Vagina (tissue), 2 donors: ENCODE measurements at regions not wholly inside any gene's neighbourhood (a gene's known extent, or its start where the extent isn't known, plus 50 kb on each side); places are given as distances from the start of the nearest gene placed in this dataset.

Source experiments
- DNase-seq, 2 donors: peaks; one replicate each; pipeline ENCODE4 v3.0.0-alpha.2; 2017; ENCODE audit errors: extremely low spot score in 2 of 2
- H3K27ac ChIP-seq: fragments of 200-600 bp; sonication (generic); one replicate; pipeline ENCODE4 v1.5.1; 2019
- H3K27me3 ChIP-seq: fragments of 200-600 bp; sonication (generic); one replicate; pipeline ENCODE4 v1.5.1; 2019
- H3K36me3 ChIP-seq, 2 donors: fragments of 200-600 bp; sonication (generic); one replicate each; pipeline ENCODE4 v1.5.1; 2017 to 2019
- H3K4me1 ChIP-seq: fragments of 200-600 bp; sonication (generic); one replicate; pipeline ENCODE4 v1.5.1; 2019
- H3K4me3 ChIP-seq, 2 donors: fragments of 200-600 bp; sonication (generic); 1 replicate in 1 of 2; 2 replicates in 1 of 2; pipeline ENCODE4 v1.5.1; 2016 to 2019
- H3K9me3 ChIP-seq: fragments of 200-600 bp; sonication (generic); one replicate; pipeline ENCODE4 v1.5.1; 2019
- CTCF ChIP-seq, 3 experiments: fragments of 450-650 bp in 2 of 3; fragments of 200-600 bp in 1 of 3; sonication (generic) in 1 of 3; IDR thresholded peaks; one replicate each; pipeline ENCODE4 v1.5.1; 2017 to 2019; ENCODE audit warnings: antibody characterized with exemption in 3 of 3, mild to moderate bottlenecking in 2 of 3, moderate library complexity in 2 of 3
- POLR2A ChIP-seq, 2 donors: fragments of 450-650 bp; IDR thresholded peaks; one replicate each; pipeline ENCODE4 v1.6.1; 2017; ENCODE audit warnings: antibody characterized with exemption in 2 of 2, mild to moderate bottlenecking in 2 of 2, moderate library complexity in 2 of 2
- POLR2AphosphoS5 ChIP-seq, 2 donors: sonication (generic); formaldehyde crosslinking; IDR thresholded peaks; one replicate each; pipeline ENCODE4 v1.9.0; 2017; ENCODE audit warnings: antibody characterized with exemption in 2 of 2, mild to moderate bottlenecking in 2 of 2, low read depth in 1 of 2; ENCODE audit not compliant: insufficient read depth in 1 of 2
- intact Hi-C: fragments of 100-400 bp; cut with DNase I; formaldehyde crosslinking; loops from one replicate; pipeline ENCODE4 v1.15.1; 2023

DNA sequence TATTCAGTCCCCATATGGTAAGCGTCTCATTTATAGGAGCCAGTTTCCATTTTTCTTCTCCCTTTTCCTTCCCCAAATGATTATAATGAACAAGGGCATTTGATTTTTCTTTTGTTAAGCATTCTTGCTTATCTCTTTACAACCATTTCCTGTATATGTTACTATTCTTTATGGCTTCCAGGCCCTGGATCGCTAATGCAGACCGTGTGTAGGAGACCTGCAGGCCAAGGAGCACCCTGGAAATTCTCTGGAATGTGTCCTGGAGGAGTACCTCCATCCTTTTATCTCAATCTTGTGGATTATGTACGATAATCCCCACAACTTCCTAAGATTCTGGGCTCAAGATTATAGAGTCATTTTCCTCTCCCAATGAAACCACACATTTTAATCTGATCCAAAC is 439.6 kb upstream of the MMADHC start:
- DNase-seq: no peak
- no peaks in the 10 kb centered on the region for H3K27me3 ChIP-seq
- H3K27ac ChIP-seq: no peak overlapping the region
- H3K4me3 ChIP-seq: no peak overlapping the region
- no peaks in the 10 kb centered on the region for H3K9me3 ChIP-seq
- H3K36me3 ChIP-seq: no peaks in the 10 kb centered on the region
- peaks cover 4% of the 10 kb centered on the region for H3K4me1 ChIP-seq
- TF ChIP-seq CTCF (IDR thresholded peaks at IDR 0.05) (no peak), POLR2A (IDR thresholded peaks at IDR 0.05) (no peak), POLR2AphosphoS5 (IDR thresholded peaks at IDR 0.05; ENCODE audit: insufficient read depth in 1 of 2, low read depth in 1 of 2) (no peak)
- intact Hi-C loops: no loop called here

DNA sequence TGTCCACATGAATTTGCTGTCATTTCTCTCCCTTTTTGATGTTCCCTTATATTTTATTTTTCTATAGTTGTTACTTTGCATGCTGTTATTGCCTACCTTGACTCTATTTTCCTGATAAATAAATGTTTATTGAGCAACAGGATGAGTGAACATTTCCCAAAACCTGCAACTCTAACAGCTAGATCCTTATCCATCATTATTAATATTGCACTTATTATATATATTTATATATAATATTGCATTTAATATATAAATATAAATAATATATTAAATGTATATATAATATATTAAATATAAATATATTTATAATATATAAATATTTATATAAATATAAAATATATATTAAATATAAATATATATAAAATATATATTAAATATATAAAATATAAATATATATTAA is 436.1 kb upstream of the MMADHC start:
- no peaks in the 10 kb centered on the region for H3K27me3 ChIP-seq
- TF ChIP-seq POLR2AphosphoS5 (IDR thresholded peaks at IDR 0.05; ENCODE audit: insufficient read depth in 1 of 2, low read depth in 1 of 2): no peak
- TF ChIP-seq POLR2A (IDR thresholded peaks at IDR 0.05): no peak
- no peak for TF ChIP-seq CTCF (IDR thresholded peaks at IDR 0.05)
- no peak overlapping the region for H3K27ac ChIP-seq
- no peaks in the 10 kb centered on the region for H3K4me1 ChIP-seq
- no peak overlapping the region for H3K4me3 ChIP-seq
- DNase-seq: no peak
- intact Hi-C loops: no loop called here
- no peaks in the 10 kb centered on the region for H3K36me3 ChIP-seq
- H3K9me3 ChIP-seq: no peaks in the 10 kb centered on the region

- Histone ChIP-seq H3K9me3 (no peaks in the 10 kb centered on the region), H3K36me3 (no peaks in the 10 kb centered on the region), H3K27ac (no peak overlapping the region), H3K27me3 (no peaks in the 10 kb centered on the region), H3K4me1 (no peaks in the 10 kb centered on the region), H3K4me3 (no peak overlapping the region)
- intact Hi-C loops: no loop called here
- no peak for DNase-seq
- no peak for TF ChIP-seq POLR2A (IDR thresholded peaks at IDR 0.05)
- TF ChIP-seq CTCF (IDR thresholded peaks at IDR 0.05): no peak
- TF ChIP-seq POLR2AphosphoS5 (IDR thresholded peaks at IDR 0.05; ENCODE audit: insufficient read depth in 1 of 2, low read depth in 1 of 2): no peak
These were observed 435.5 kb upstream of the MMADHC start for GRCh38 chr2:150023044-150023443.

- intact Hi-C loops: no loop called here
- Histone ChIP-seq H3K27me3 (no peaks in the 10 kb centered on the region), H3K9me3 (no peaks in the 10 kb centered on the region), H3K27ac (no peak overlapping the region), H3K36me3 (no peaks in the 10 kb centered on the region), H3K4me3 (no peak overlapping the region), H3K4me1 (no peaks in the 10 kb centered on the region)
- TF ChIP-seq POLR2A (IDR thresholded peaks at IDR 0.05): no peak
- no peak for TF ChIP-seq CTCF (IDR thresholded peaks at IDR 0.05)
- no peak for TF ChIP-seq POLR2AphosphoS5 (IDR thresholded peaks at IDR 0.05; ENCODE audit: insufficient read depth in 1 of 2, low read depth in 1 of 2)
- DNase-seq: no peak
These were observed 433.5 kb upstream of the MMADHC start for GRCh38 chr2:150020937-150021673.

DNA sequence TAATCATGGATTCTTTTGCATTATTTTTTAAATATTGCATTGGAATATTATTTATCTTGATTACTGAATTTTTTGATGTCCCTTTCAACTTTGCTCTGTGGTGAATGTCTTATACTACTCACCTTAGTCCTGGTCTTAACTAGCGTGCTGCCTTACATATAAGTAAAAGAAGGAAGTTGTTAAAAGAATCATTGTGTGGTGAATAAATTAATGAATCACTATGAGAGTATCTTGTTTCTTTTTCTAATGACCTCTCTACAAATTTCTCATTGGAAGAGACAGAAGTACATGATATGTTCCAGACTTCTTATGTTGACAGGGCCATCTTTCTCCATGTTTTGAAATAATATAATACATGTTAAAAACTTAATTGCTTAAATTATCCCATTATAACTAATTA is 432.6 kb upstream of the MMADHC start:
- Histone ChIP-seq H3K4me1 (no peaks in the 10 kb centered on the region), H3K9me3 (no peaks in the 10 kb centered on the region)
- intact Hi-C loops: no loop called here

More for the DNA sequence above, 432.6 kb upstream of the MMADHC start:
- H3K27me3 ChIP-seq: no peaks in the 10 kb centered on the region
- no peak overlapping the region for H3K4me3 ChIP-seq
- H3K36me3 ChIP-seq: no peaks in the 10 kb centered on the region
- H3K27ac ChIP-seq: no peak overlapping the region
- DNase-seq: no peak
- TF ChIP-seq POLR2A (IDR thresholded peaks at IDR 0.05) (no peak), CTCF (IDR thresholded peaks at IDR 0.05) (no peak), POLR2AphosphoS5 (IDR thresholded peaks at IDR 0.05; ENCODE audit: insufficient read depth in 1 of 2, low read depth in 1 of 2) (no peak)
